ENCODE measurements at regions not wholly inside any gene's neighbourhood (a gene's known extent, or its start where the extent isn't known, plus 50 kb on each side); places are given as distances from the start of the nearest gene placed in this dataset.

GRCh38 chr12:127431177-127431576, 835.8 kb upstream of the TMEM132C start:
- Histone ChIP-seq H2AFZ (ENCODE audit: low read depth, low read length) (no peak overlapping the region), H4K20me1 (replicated peaks; ENCODE audit: control insufficient read depth, extremely low read depth, insufficient read depth, low read length) (no peaks in the 10 kb centered on the region), H3K36me3 (ENCODE audit: control insufficient read depth in 2 of 2, extremely low read depth in 1 of 2, insufficient read depth in 2 of 2, low read length in 2 of 2) (no peaks in the 10 kb centered on the region), H3K27ac (ENCODE audit: insufficient read depth, low read depth, low read length) (no peak overlapping the region), H3K4me1 (ENCODE audit: control insufficient read depth, extremely low read depth, insufficient read depth, low read length) (no peaks in the 10 kb centered on the region), H3K9me3 (replicated peaks; ENCODE audit: control insufficient read depth, insufficient read depth, low read length) (peaks cover 14% of the 10 kb centered on the region), H3K27me3 (ENCODE audit: control insufficient read depth in 2 of 2, insufficient read depth in 2 of 2, low read length in 2 of 2) (no peaks in the 10 kb centered on the region), H3K9me1 (replicated peaks; ENCODE audit: control insufficient read depth, extremely low read depth, insufficient read depth, low read length) (no peaks in the 10 kb centered on the region), H3K4me3 (replicated peaks in 1 of 3; ENCODE audit: insufficient read depth in 1 of 3, low read depth in 1 of 3, low read length in 3 of 3) (no peak overlapping the region), H3K4me2 (ENCODE audit: insufficient read depth, low read length) (no peak overlapping the region), H3K79me2 (ENCODE audit: control insufficient read depth, insufficient read depth, low read length) (no peaks in the 10 kb centered on the region), H3K9ac (replicated peaks; ENCODE audit: extremely low read depth, insufficient read depth, low read length) (no peak overlapping the region)
- intact Hi-C loops (cut with micrococcal nuclease), result no loop called here
- no peak for TF ChIP-seq GATA2 (IDR thresholded peaks at IDR 0.05; ENCODE audit: insufficient read depth, insufficient read length, low read depth, low read length)
- dilution Hi-C loops (cut with MboI; ENCODE audit: extremely low pct_ligation_motif_present, low sequenced_read_pairs), result no loop called here
- ChIA-PET CTCF (no interaction called here), POLR2A (no interaction called here)
- no peak for DNase-seq (ENCODE audit: low read depth, low spot score)
- no peak for FAIRE-seq
- no TSS peak for BruUV-seq (replicated peaks)

- Histone ChIP-seq H3K9ac (replicated peaks; ENCODE audit: extremely low read depth, insufficient read depth, low read length) (no peak overlapping the region), H3K27me3 (ENCODE audit: control insufficient read depth in 2 of 2, insufficient read depth in 2 of 2, low read length in 2 of 2) (no peaks in the 10 kb centered on the region), H3K36me3 (ENCODE audit: control insufficient read depth in 2 of 2, extremely low read depth in 1 of 2, insufficient read depth in 2 of 2, low read length in 2 of 2) (no peaks in the 10 kb centered on the region), H3K4me3 (replicated peaks in 1 of 3; ENCODE audit: insufficient read depth in 1 of 3, low read depth in 1 of 3, low read length in 3 of 3) (no peak overlapping the region), H3K27ac (ENCODE audit: insufficient read depth, low read depth, low read length) (no peak overlapping the region), H3K9me3 (replicated peaks; ENCODE audit: control insufficient read depth, insufficient read depth, low read length) (peaks cover 14% of the 10 kb centered on the region), H3K79me2 (ENCODE audit: control insufficient read depth, insufficient read depth, low read length) (no peaks in the 10 kb centered on the region), H4K20me1 (replicated peaks; ENCODE audit: control insufficient read depth, extremely low read depth, insufficient read depth, low read length) (no peaks in the 10 kb centered on the region), H3K4me2 (ENCODE audit: insufficient read depth, low read length) (no peak overlapping the region), H2AFZ (ENCODE audit: low read depth, low read length) (no peak overlapping the region), H3K9me1 (replicated peaks; ENCODE audit: control insufficient read depth, extremely low read depth, insufficient read depth, low read length) (no peaks in the 10 kb centered on the region), H3K4me1 (ENCODE audit: control insufficient read depth, extremely low read depth, insufficient read depth, low read length) (no peaks in the 10 kb centered on the region)
- FAIRE-seq, result no peak
- dilution Hi-C loops (cut with MboI; ENCODE audit: extremely low pct_ligation_motif_present, low sequenced_read_pairs) (no loop called here), intact Hi-C loops (cut with micrococcal nuclease) (no loop called here)
- ChIA-PET CTCF (no interaction called here), POLR2A (no interaction called here)
- TF ChIP-seq EZH2 (IDR thresholded peaks at IDR 0.05; ENCODE audit: borderline replicate concordance, low read depth, low read length, severe bottlenecking) (no peak), FOS (IDR thresholded peaks at IDR 0.05; ENCODE audit: borderline replicate concordance, insufficient read depth, low read length) (no peak), JUN (IDR thresholded peaks at IDR 0.05; ENCODE audit: borderline replicate concordance, insufficient read depth, insufficient read length, low read depth) (no peak), POLR2AphosphoS5 (IDR thresholded peaks at IDR 0.05; ENCODE audit: insufficient read depth, low read depth, low read length) (no peak), MYC (IDR thresholded peaks at IDR 0.05; ENCODE audit: low read depth, low read length) (no peak), POLR2A (IDR thresholded peaks at IDR 0.05; ENCODE audit: low read depth, low read length) (no peak), GATA2 (IDR thresholded peaks at IDR 0.05; ENCODE audit: insufficient read depth, insufficient read length, low read depth, low read length) (no peak), MAX (IDR thresholded peaks at IDR 0.05; ENCODE audit: insufficient read depth, insufficient read length) (no peak)
- TF ChIP-seq, protein P1, sequence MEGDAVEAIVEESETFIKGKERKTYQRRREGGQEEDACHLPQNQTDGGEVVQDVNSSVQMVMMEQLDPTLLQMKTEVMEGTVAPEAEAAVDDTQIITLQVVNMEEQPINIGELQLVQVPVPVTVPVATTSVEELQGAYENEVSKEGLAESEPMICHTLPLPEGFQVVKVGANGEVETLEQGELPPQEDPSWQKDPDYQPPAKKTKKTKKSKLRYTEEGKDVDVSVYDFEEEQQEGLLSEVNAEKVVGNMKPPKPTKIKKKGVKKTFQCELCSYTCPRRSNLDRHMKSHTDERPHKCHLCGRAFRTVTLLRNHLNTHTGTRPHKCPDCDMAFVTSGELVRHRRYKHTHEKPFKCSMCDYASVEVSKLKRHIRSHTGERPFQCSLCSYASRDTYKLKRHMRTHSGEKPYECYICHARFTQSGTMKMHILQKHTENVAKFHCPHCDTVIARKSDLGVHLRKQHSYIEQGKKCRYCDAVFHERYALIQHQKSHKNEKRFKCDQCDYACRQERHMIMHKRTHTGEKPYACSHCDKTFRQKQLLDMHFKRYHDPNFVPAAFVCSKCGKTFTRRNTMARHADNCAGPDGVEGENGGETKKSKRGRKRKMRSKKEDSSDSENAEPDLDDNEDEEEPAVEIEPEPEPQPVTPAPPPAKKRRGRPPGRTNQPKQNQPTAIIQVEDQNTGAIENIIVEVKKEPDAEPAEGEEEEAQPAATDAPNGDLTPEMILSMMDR (IDR thresholded peaks at IDR 0.05; ENCODE audit: extremely low read depth in 1 of 2, insufficient read depth in 1 of 2, low read depth in 1 of 2, low read length in 2 of 2), result no peak
- DNase-seq (ENCODE audit: low read depth, low spot score), result no peak
- no TSS peak for BruUV-seq (replicated peaks)
Observed at GRCh38 chr12:127431594-127431993, 835.4 kb upstream of the TMEM132C start.

All from endothelial cell of umbilical vein (primary cell).